Kidney epithelial cell (primary cell): ENCODE measurements at regions not wholly inside any gene's neighbourhood (a gene's known extent, or its start where the extent isn't known, plus 50 kb on each side); places are given as distances from the start of the nearest gene placed in this dataset.

Experiments used
- DNase-seq: peaks from one replicate; pipeline ENCODE4 v3.0.0-alpha.2; 2010; ENCODE audit warnings: low read depth
- H3K27me3 ChIP-seq: 2 replicates; pipeline ENCODE4 v1.6.0; 2011; ENCODE audit warnings: low read length; ENCODE audit not compliant: control insufficient read depth, insufficient read depth
- H3K36me3 ChIP-seq: 2 replicates; pipeline ENCODE4 v1.5.1; 2011; ENCODE audit warnings: low read length; ENCODE audit not compliant: control insufficient read depth, insufficient read depth
- H3K4me3 ChIP-seq: 2 replicates; pipeline ENCODE4 v1.5.1; 2011; ENCODE audit warnings: low read depth, mild to moderate bottlenecking, control low read depth, low read length
- CTCF ChIP-seq: IDR thresholded peaks from 2 replicates; pipeline ENCODE4 v1.5.1; 2011; ENCODE audit warnings: mild to moderate bottlenecking, moderate library complexity, low read length, control low read depth, inconsistent platforms; ENCODE audit not compliant: insufficient read depth, poor library complexity, severe bottlenecking

GRCh38 chr9:20114974-20115373 lies 326.1 kb upstream of the SLC24A2 start:
- Histone ChIP-seq H3K27me3 (no peaks in the 10 kb centered on the region), H3K4me3 (no peak overlapping the region), H3K36me3 (no peaks in the 10 kb centered on the region)
- no peak for DNase-seq
- TF ChIP-seq CTCF, result no peak

GRCh38 chr9:20112205-20112783 lies 323.5 kb upstream of the SLC24A2 start:
- DNase-seq, result no peak
- TF ChIP-seq CTCF, result no peak
- Histone ChIP-seq H3K27me3 (no peaks in the 10 kb centered on the region), H3K36me3 (no peaks in the 10 kb centered on the region), H3K4me3 (no peak overlapping the region)

GRCh38 chr9:20111173-20111843 lies 322.5 kb upstream of the SLC24A2 start:
- Histone ChIP-seq H3K36me3 (no peaks in the 10 kb centered on the region), H3K27me3 (no peaks in the 10 kb centered on the region), H3K4me3 (no peak overlapping the region)
- DNase-seq, result no peak
- no peak for TF ChIP-seq CTCF

GRCh38 chr9:20095430-20096092 lies 306.7 kb upstream of the SLC24A2 start:
- DNase-seq, result no peak
- no peak overlapping the region for H3K4me3 ChIP-seq
- TF ChIP-seq CTCF, result no peak

GRCh38 chr9:20092561-20092960 lies 303.7 kb upstream of the SLC24A2 start:
- TF ChIP-seq CTCF, result no peak
- no peak overlapping the region for H3K4me3 ChIP-seq
- no peak for DNase-seq
- H3K27me3 ChIP-seq, result no peaks in the 10 kb centered on the region
- H3K36me3 ChIP-seq, result no peaks in the 10 kb centered on the region

More at GRCh38 chr9:20095430-20096092, 306.7 kb upstream of the SLC24A2 start:
- no peaks in the 10 kb centered on the region for H3K27me3 ChIP-seq
- H3K36me3 ChIP-seq, result no peaks in the 10 kb centered on the region
